ENCODE measurements at regions not wholly inside any gene's neighbourhood (a gene's known extent, or its start where the extent isn't known, plus 50 kb on each side); places are given as distances from the start of the nearest gene placed in this dataset.
"Not testable (repeated sequence)": the region's sequence is repeated elsewhere in the genome, so short reads cannot be mapped to it uniquely, and the experiment has no call there.

DNA sequence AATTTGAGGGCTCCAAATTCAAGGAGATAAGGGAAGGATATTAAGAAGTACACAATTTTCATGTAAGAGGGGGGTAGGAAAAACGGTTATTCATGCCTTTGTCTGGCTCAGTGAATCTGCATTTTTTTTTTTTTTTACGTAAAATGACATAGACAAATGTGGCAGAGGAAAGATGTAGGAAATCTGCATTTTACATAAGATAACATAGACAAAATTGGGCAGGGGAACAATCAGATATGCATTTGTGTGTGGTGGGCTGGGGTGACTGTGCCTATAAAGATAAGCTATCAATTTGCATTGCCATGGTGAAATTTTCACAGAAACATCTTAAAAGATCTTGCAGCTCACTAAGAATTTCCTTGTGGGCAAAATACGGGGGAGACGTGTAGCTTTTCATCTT is 92.7 kb upstream of the GPR141 start:
- DNase-seq (ENCODE audit: low read depth, low spot score), result peak; percentile 22
- H3K4me3 ChIP-seq (ENCODE audit: low read length), result no peak overlapping the region

GRCh38 chr7:37592366-37592765 is 91.2 kb upstream of the GPR141 start:
- DNase-seq (ENCODE audit: low read depth, low spot score), result no peak
- no peak overlapping the region for H3K4me3 ChIP-seq (ENCODE audit: low read length)

GRCh38 chr7:37594602-37595001 is 89.0 kb upstream of the GPR141 start:
- H3K4me3 ChIP-seq (ENCODE audit: low read length), result no peak overlapping the region
- no peak for DNase-seq (ENCODE audit: low read depth, low spot score)

GRCh38 chr7:37598824-37599223 is 84.7 kb upstream of the GPR141 start:
- no peak for DNase-seq (ENCODE audit: low read depth, low spot score)
- H3K4me3 ChIP-seq (ENCODE audit: low read length), result no peak overlapping the region

- no peak for DNase-seq (ENCODE audit: low read depth, low spot score)
- no peak overlapping the region for H3K4me3 ChIP-seq (ENCODE audit: low read length)
Measured at GRCh38 chr7:37601321-37601720, 82.2 kb upstream of the GPR141 start.

DNA sequence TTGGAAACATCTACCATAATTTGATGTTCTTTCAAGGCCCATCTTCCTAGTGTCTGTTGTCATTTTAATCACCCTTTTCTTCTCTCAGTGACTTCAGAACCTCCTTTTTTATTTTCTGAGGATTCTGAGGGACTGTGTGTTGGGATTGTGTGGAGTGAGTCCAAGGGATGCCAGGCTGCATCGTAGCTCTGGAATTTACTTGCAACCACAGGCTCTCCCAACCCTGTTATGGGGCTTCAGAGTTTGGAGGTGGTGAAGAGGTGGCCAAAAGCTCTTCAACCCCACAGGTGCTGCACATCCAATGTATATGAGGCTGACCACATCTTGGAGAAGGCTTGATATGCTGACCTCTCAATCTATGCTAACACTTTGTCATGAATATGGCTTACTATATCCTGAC is 79.5 kb upstream of the GPR141 start:
- H3K4me3 ChIP-seq (ENCODE audit: low read length), result no peak overlapping the region
- DNase-seq (ENCODE audit: low read depth, low spot score), result no peak

DNA sequence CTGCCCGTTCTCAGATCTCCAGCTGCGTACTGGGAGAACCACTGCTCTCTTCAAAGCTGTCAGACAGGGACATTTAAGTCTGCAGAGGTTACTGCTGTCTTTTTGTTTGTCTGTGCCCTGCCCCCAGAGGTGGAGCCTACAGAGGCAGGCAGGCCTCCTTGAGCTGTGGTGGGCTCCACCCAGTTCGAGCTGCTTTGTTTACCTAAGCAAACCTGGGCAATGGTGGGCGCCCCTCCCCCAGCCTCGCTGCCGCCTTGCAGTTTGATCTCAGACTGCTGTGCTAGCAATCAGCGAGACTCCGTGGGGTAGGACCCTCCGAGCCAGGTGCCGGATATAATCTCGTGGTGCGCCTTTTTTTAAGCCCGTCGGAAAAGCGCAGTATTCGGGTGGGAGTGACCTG is 66.2 kb upstream of the GPR141 start:
- not testable (repeated sequence) for DNase-seq (ENCODE audit: low read depth, low spot score); H3K4me3 ChIP-seq (ENCODE audit: low read length)

DNA sequence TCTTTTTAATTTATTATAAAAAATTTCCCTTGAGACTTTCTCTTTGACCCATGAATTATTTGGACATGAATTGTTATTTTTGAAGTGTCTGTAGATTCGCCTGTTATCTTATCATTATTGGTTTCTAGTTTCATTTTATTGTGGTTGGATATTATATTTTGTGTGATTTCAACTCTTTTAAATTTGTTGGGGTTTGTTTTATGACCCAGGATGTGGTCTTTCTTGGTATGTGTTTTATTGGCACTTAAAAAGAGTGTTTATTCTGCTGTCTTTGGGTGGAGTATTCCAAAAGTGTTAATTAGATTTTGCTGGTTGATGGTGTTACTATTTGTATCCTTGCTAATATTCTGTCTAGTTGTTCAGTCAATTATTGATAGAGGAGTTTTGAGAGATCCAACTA is 50.5 kb upstream of the GPR141 start:
- no peak overlapping the region for H3K4me3 ChIP-seq (ENCODE audit: low read length)
- no peak for DNase-seq (ENCODE audit: low read depth, low spot score)
